GM21515 (cell line): ENCODE measurements at regions not wholly inside any gene's neighbourhood (a gene's known extent, or its start where the extent isn't known, plus 50 kb on each side); places are given as distances from the start of the nearest gene placed in this dataset.

Source experiments
- ATAC-seq: cut with Tn5 transposase; IDR thresholded peaks from one replicate; pipeline ENCODE4 v1.9.1; 2021; ENCODE audit not compliant: unreplicated experiment

- ATAC-seq = no peak
Observed at GRCh38 chr5:18091142-18091541, 456.9 kb downstream of the TAF11L14 start.

- no peak for ATAC-seq
Observed at GRCh38 chr5:18091758-18092157, 457.5 kb downstream of the TAF11L14 start.

- no peak for ATAC-seq
Observed at GRCh38 chr5:18095061-18095460, 460.8 kb downstream of the TAF11L14 start.

GRCh38 chr5:18097817-18098216 lies 463.6 kb downstream of the TAF11L14 start:
- no peak for ATAC-seq

- no peak for ATAC-seq
Observed at GRCh38 chr5:18098691-18099090, 464.4 kb downstream of the TAF11L14 start.

- no peak for ATAC-seq
Observed at GRCh38 chr5:18099261-18099660, 465.0 kb downstream of the TAF11L14 start.

GRCh38 chr5:18101532-18101931 lies 467.3 kb downstream of the TAF11L14 start:
- ATAC-seq = no peak

GRCh38 chr5:18102733-18103132 lies 468.5 kb downstream of the TAF11L14 start:
- no peak for ATAC-seq

GRCh38 chr5:18105449-18105848 lies 471.2 kb downstream of the TAF11L14 start:
- no peak for ATAC-seq

GRCh38 chr5:18111906-18112465 lies 477.7 kb downstream of the TAF11L14 start:
- ATAC-seq = no peak

- no peak for ATAC-seq
Observed at GRCh38 chr5:18113721-18114120, 479.5 kb downstream of the TAF11L14 start.

GRCh38 chr5:18114151-18114757 lies 480.0 kb downstream of the TAF11L14 start:
- no peak for ATAC-seq

GRCh38 chr5:18117968-18118367 lies 483.7 kb downstream of the TAF11L14 start:
- ATAC-seq = no peak

- ATAC-seq = no peak
Observed at GRCh38 chr5:18119156-18119785, 485.0 kb downstream of the TAF11L14 start.

- no peak for ATAC-seq
Observed at GRCh38 chr5:18141222-18141621, 507.0 kb downstream of the TAF11L14 start.

GRCh38 chr5:18142831-18143230 lies 508.6 kb downstream of the TAF11L14 start:
- ATAC-seq = no peak

- ATAC-seq = no peak
Observed at GRCh38 chr5:18152671-18153070, 518.4 kb downstream of the TAF11L14 start.

- no peak for ATAC-seq
Observed at GRCh38 chr5:18158166-18158565, 523.9 kb downstream of the TAF11L14 start.

GRCh38 chr5:18159331-18159730 lies 525.1 kb downstream of the TAF11L14 start:
- no peak for ATAC-seq

GRCh38 chr5:18171684-18172083 lies 537.4 kb downstream of the TAF11L14 start:
- no peak for ATAC-seq

- no peak for ATAC-seq
Observed at GRCh38 chr5:18179579-18179978, 545.3 kb downstream of the TAF11L14 start.

- no peak for ATAC-seq
Observed at GRCh38 chr5:18181575-18181974, 547.3 kb downstream of the TAF11L14 start.

GRCh38 chr5:18195910-18196309 lies 561.6 kb downstream of the TAF11L14 start:
- ATAC-seq = no peak
